HepG2 (cell line): ENCODE measurements at regions not wholly inside any gene's neighbourhood (a gene's known extent, or its start where the extent isn't known, plus 50 kb on each side); places are given as distances from the start of the nearest gene placed in this dataset.

ENCODE experiments used
- ATAC-seq: fragments of 200-7000 bp; cut with Tn5 transposase; 3 replicates; pipeline ENCODE4 v1.9.1; 2020; ENCODE audit warnings: mild to moderate bottlenecking, moderate library complexity
- BruUV-seq: library from RNA; stranded (reverse); fragments of 400-500 nt; replicated peaks from 2 replicates; lab custom pipeline; 2021; lab: Mats Ljungman, UMichigan
- CTCF ChIA-PET: fragments of 300-600 bp; formaldehyde crosslinking; extraction: SDS; loops from one replicate; lab custom pipeline; 2021; ENCODE audit warnings: low total read pairs, inconsistent platforms, low intra/inter-chr PET ratio; lab: Yijun Ruan, JAX
- POLR2A ChIA-PET: fragments of 350-600 bp; sonication (Branson Sonifier 250); formaldehyde crosslinking; loops from one replicate; lab custom pipeline; 2020; ENCODE audit warnings: antibody characterized with exemption, inconsistent platforms; lab: Yijun Ruan, JAX
- DNase-seq: peaks from one replicate; pipeline ENCODE4 v3.0.0-alpha.2; 2015; ENCODE audit warnings: low spot score
- FAIRE-seq: peaks from 3 replicates; lab custom pipeline; 2011; peaks lifted over from hg19 to GRCh38; lab: Jason Lieb, UNC
- H2AFZ ChIP-seq: one replicate; pipeline ENCODE4 v1.6.1; 2011; ENCODE audit warnings: low read length, inconsistent platforms
- H3K27ac ChIP-seq: fragments of 300-600 bp; 3 replicates; pipeline ENCODE4 v1.8.0; 2011; ENCODE audit warnings: mixed run types, mild to moderate bottlenecking, mixed read lengths, low read length, inconsistent platforms; ENCODE audit not compliant: insufficient read depth; ENCODE audit errors: extremely low read length
- H3K27me3 ChIP-seq, 2 experiments: fragments of 200-600 bp in 1 of 2; 2 replicates in 1 of 2; 3 replicates in 1 of 2; pipeline versions ENCODE4 v1.6.0 to v1.8.0; 2011; ENCODE audit warnings: low read length in 2 of 2, mild to moderate bottlenecking in 2 of 2, moderate library complexity in 2 of 2, inconsistent platforms in 1 of 2; ENCODE audit not compliant: insufficient read depth in 2 of 2, control insufficient read depth in 1 of 2
- H3K36me3 ChIP-seq, 2 experiments: fragments of 200-600 bp in 1 of 2; replicated peaks in 1 of 2; 2 replicates in 1 of 2; 3 replicates in 1 of 2; pipeline versions ENCODE4 v1.5.1 to v1.8.0; 2011; ENCODE audit warnings: low read length in 2 of 2, inconsistent platforms in 1 of 2; ENCODE audit not compliant: insufficient read depth in 2 of 2, control insufficient read depth in 1 of 2
- H3K4me1 ChIP-seq: 2 replicates; pipeline ENCODE4 v1.5.1; 2012; ENCODE audit warnings: low read length, inconsistent platforms; ENCODE audit not compliant: insufficient read depth
- H3K4me2 ChIP-seq: 2 replicates; pipeline ENCODE4 v1.6.0; 2011; ENCODE audit warnings: low read depth, low read length, inconsistent platforms
- H3K4me3 ChIP-seq, 3 experiments: fragments of 200-600 bp in 1 of 3; sonication (generic), shearing (Covaris generic) in 1 of 3; replicated peaks in 1 of 3; 2 replicates each; pipeline ENCODE4 v1.5.1; 2011 to 2016; ENCODE audit warnings: low read length in 3 of 3, inconsistent platforms in 2 of 3, low read depth in 2 of 3, mild to moderate bottlenecking in 2 of 3, control low read depth in 1 of 3, mixed read lengths in 1 of 3; ENCODE audit not compliant: insufficient read depth in 1 of 3
- H3K79me2 ChIP-seq: one replicate; pipeline ENCODE4 v1.6.1; 2011; ENCODE audit warnings: low read length, inconsistent platforms; ENCODE audit not compliant: insufficient read depth
- H3K9ac ChIP-seq: 2 replicates; pipeline ENCODE4 v1.6.0; 2011; ENCODE audit warnings: mild to moderate bottlenecking, low read depth, low read length, inconsistent platforms; ENCODE audit not compliant: insufficient read depth
- H3K9me3 ChIP-seq: 2 replicates; pipeline ENCODE4 v1.5.1; 2012; ENCODE audit warnings: mild to moderate bottlenecking, low read length
- H4K20me1 ChIP-seq: 2 replicates; pipeline ENCODE4 v1.6.0; 2011; ENCODE audit warnings: inconsistent platforms, mild to moderate bottlenecking, low read length, moderate library complexity; ENCODE audit not compliant: insufficient read depth
- ATF7-NPFF ChIP-seq: sonication (generic); formaldehyde crosslinking; IDR thresholded peaks from 2 replicates; pipeline ENCODE4 v1.8.1; 2023; ENCODE audit warnings: mild to moderate bottlenecking, low read depth, missing genetic modification reagents, moderate library complexity
- CBX5 ChIP-seq: sonication (generic); formaldehyde crosslinking; IDR thresholded peaks from 2 replicates; pipeline ENCODE4 v1.4.0; 2020; ENCODE audit warnings: missing genetic modification reagents, borderline replicate concordance
- FOXK1 ChIP-seq: sonication (generic); formaldehyde crosslinking; IDR thresholded peaks from 2 replicates; pipeline ENCODE4 v1.4.0; 2020; ENCODE audit warnings: low read depth, missing genetic modification reagents, borderline replicate concordance
- HOXA9 ChIP-seq: sonication (generic); formaldehyde crosslinking; IDR thresholded peaks from 2 replicates; pipeline ENCODE4 v1.8.1; 2022; ENCODE audit warnings: missing genetic modification reagents, mild to moderate bottlenecking, moderate library complexity, borderline replicate concordance
- RFX5 ChIP-seq: IDR thresholded peaks from 2 replicates; pipeline ENCODE4 v1.6.1; 2011; ENCODE audit warnings: low read depth, low read length, improper control_type of control experiment
- RFXANK ChIP-seq: IDR thresholded peaks from 2 replicates; pipeline ENCODE4 v1.6.1; 2016
- RXRA ChIP-seq: sonication (generic); formaldehyde crosslinking; IDR thresholded peaks from 2 replicates; pipeline ENCODE4 v1.5.1; 2020; ENCODE audit warnings: missing genetic modification reagents
- TOPORS ChIP-seq: sonication (generic); formaldehyde crosslinking; IDR thresholded peaks from 2 replicates; pipeline ENCODE4 v1.8.0; 2023; ENCODE audit warnings: mild to moderate bottlenecking, missing genetic modification reagents
- ZKSCAN5 ChIP-seq: sonication (generic); formaldehyde crosslinking; IDR thresholded peaks from 2 replicates; pipeline ENCODE4 v1.5.1; 2020; ENCODE audit warnings: mild to moderate bottlenecking, missing genetic modification reagents
- ZNF180 ChIP-seq: sonication (generic); formaldehyde crosslinking; IDR thresholded peaks from 2 replicates; pipeline ENCODE4 v1.4.0; 2020; ENCODE audit warnings: low read depth, missing genetic modification reagents, borderline replicate concordance
- ZNF24 ChIP-seq: fragments of 450-650 bp; IDR thresholded peaks from 2 replicates; pipeline ENCODE4 v1.6.1; 2017; ENCODE audit warnings: antibody characterized with exemption, mild to moderate bottlenecking
- ZNF451 ChIP-seq: sonication (generic); formaldehyde crosslinking; IDR thresholded peaks from 2 replicates; pipeline ENCODE4 v1.5.0; 2020; ENCODE audit warnings: mild to moderate bottlenecking, missing genetic modification reagents
- ZNF556 ChIP-seq: sonication (generic); formaldehyde crosslinking; IDR thresholded peaks from 2 replicates; pipeline ENCODE4 v1.4.0; 2020; ENCODE audit warnings: mild to moderate bottlenecking, missing genetic modification reagents, borderline replicate concordance
- ZNF639 ChIP-seq: conservative IDR thresholded peaks from 2 replicates; pipeline ENCODE4 v1.6.1; 2018; ENCODE audit warnings: missing genetic modification reagents
- ZNF670 ChIP-seq: sonication (generic); formaldehyde crosslinking; IDR thresholded peaks from 2 replicates; pipeline ENCODE4 v1.8.0; 2022; ENCODE audit warnings: mild to moderate bottlenecking, missing genetic modification reagents, borderline replicate concordance
- ZNF772 ChIP-seq: sonication (generic); formaldehyde crosslinking; IDR thresholded peaks from 2 replicates; pipeline ENCODE4 v1.5.0; 2020; ENCODE audit warnings: mild to moderate bottlenecking, missing genetic modification reagents
- WGBS: methylation state at CpG from one replicate; pipeline ENCODE4 v1.1.6; 2017; ENCODE audit warnings: low lambda C conversion rate; 5-methylcytosine and 5-hydroxymethylcytosine counted together
- in situ Hi-C: cut with HindIII; loops from 2 replicates; pipeline ENCODE4 v1.10.0; 2017; ENCODE audit warnings: low pct_unique_long_range_greater_than_20kb; ENCODE audit not compliant: extremely low pct_ligation_motif_present
- intact Hi-C: fragments of 100-400 bp; cut with micrococcal nuclease; formaldehyde crosslinking; loops from one replicate; pipeline ENCODE4 v1.10.0; 2022; ENCODE audit not compliant: unreplicated experiment
- TF ChIP-seq, protein P1 (sequence below), 2 experiments: IDR thresholded peaks; 2 replicates each; pipeline ENCODE4 v1.6.1; 2011 to 2012; ENCODE audit warnings: low read length in 2 of 2, borderline replicate concordance in 1 of 2, low read depth in 1 of 2, mild to moderate bottlenecking in 1 of 2, moderate library complexity in 1 of 2
- TF ChIP-seq, protein P2 (sequence below): sonication (generic); formaldehyde crosslinking; IDR thresholded peaks from 2 replicates; pipeline ENCODE4 v1.8.0; 2022; ENCODE audit warnings: missing genetic modification reagents, low read depth, mild to moderate bottlenecking, borderline replicate concordance

DNA sequence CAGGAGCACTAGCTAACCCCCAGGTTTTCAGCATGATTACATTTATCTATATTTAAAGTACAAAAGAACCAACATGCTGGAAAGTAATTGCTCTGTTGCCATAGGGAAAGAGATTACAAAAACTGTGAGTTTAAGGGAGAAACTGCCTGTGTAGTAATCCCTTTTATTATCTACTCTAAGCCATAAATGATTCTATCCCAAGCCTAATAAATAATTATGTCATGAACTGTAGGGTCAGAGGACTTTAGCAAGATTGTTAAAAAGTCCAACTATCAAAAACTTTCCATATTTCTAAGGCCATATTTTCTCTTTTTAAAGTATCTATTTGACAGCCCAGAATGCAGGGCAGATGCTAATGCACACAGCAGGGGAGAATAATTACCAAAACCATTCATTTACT is 573.8 kb upstream of the MIR17HG start (continued):
- TF ChIP-seq, protein P1, sequence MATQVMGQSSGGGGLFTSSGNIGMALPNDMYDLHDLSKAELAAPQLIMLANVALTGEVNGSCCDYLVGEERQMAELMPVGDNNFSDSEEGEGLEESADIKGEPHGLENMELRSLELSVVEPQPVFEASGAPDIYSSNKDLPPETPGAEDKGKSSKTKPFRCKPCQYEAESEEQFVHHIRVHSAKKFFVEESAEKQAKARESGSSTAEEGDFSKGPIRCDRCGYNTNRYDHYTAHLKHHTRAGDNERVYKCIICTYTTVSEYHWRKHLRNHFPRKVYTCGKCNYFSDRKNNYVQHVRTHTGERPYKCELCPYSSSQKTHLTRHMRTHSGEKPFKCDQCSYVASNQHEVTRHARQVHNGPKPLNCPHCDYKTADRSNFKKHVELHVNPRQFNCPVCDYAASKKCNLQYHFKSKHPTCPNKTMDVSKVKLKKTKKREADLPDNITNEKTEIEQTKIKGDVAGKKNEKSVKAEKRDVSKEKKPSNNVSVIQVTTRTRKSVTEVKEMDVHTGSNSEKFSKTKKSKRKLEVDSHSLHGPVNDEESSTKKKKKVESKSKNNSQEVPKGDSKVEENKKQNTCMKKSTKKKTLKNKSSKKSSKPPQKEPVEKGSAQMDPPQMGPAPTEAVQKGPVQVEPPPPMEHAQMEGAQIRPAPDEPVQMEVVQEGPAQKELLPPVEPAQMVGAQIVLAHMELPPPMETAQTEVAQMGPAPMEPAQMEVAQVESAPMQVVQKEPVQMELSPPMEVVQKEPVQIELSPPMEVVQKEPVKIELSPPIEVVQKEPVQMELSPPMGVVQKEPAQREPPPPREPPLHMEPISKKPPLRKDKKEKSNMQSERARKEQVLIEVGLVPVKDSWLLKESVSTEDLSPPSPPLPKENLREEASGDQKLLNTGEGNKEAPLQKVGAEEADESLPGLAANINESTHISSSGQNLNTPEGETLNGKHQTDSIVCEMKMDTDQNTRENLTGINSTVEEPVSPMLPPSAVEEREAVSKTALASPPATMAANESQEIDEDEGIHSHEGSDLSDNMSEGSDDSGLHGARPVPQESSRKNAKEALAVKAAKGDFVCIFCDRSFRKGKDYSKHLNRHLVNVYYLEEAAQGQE (IDR thresholded peaks at IDR 0.05; ENCODE audit: borderline replicate concordance in 1 of 2, low read depth in 1 of 2, low read length in 2 of 2): no peak

- no peak overlapping the region for H3K4me3 ChIP-seq
- no peaks in the 10 kb centered on the region for H3K79me2 ChIP-seq
- 18% methylated on average over 7 of the region's 7 CpGs for WGBS
- no peaks in the 10 kb centered on the region for H3K4me1 ChIP-seq
- no peak overlapping the region for H3K4me2 ChIP-seq
- ATAC-seq (no peak), FAIRE-seq (no peak), DNase-seq (no peak)
- H3K27me3 ChIP-seq: no peaks in the 10 kb centered on the region
- no peak overlapping the region for H3K27ac ChIP-seq
- POLR2A ChIA-PET: no interaction called here
- no TSS peak for BruUV-seq
- no peak overlapping the region for H3K9ac ChIP-seq
- intact Hi-C loops: no loop called here
- H4K20me1 ChIP-seq: no peaks in the 10 kb centered on the region
- no peaks in the 10 kb centered on the region for H3K9me3 ChIP-seq
- CTCF ChIA-PET: no interaction called here
- in situ Hi-C loops: no loop called here
- no peaks in the 10 kb centered on the region for H3K36me3 ChIP-seq
- H2AFZ ChIP-seq: no peak overlapping the region
- no peak for TF ChIP-seq ZNF772 (CRISPR knock-in tag)
- no peak for TF ChIP-seq RXRA
- TF ChIP-seq, protein P2, sequence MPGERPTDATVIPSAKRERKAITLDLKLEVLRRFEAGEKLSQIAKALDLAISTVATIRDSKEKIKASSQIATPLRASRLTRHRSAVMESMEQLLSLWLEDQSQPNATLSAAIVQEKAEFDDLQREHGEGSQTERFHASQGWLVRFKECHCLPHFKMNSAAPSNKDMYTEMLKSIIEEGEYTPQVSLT (CRISPR knock-in tag): no peak
- TF ChIP-seq ZKSCAN5 (CRISPR knock-in tag): no peak
- no peak for TF ChIP-seq ATF7-NPFF (CRISPR knock-in tag)
- no peak for TF ChIP-seq HOXA9 (CRISPR knock-in tag)
- TF ChIP-seq ZNF556 (CRISPR knock-in tag): no peak
- TF ChIP-seq RFX5: no peak
- TF ChIP-seq ZNF180: no peak
- no peak for TF ChIP-seq RFXANK (CRISPR knock-in tag)
- no peak for TF ChIP-seq ZNF451 (CRISPR knock-in tag)
- no peak for TF ChIP-seq FOXK1 (CRISPR knock-in tag)
- no peak for TF ChIP-seq TOPORS (CRISPR knock-in tag)
- no peak for TF ChIP-seq ZNF670 (CRISPR knock-in tag)
- TF ChIP-seq ZNF639 (CRISPR knock-in tag): no peak
- TF ChIP-seq ZNF24: no peak
- TF ChIP-seq CBX5 (CRISPR knock-in tag): no peak
Observed at GRCh38 chr13:90776051-90776748, 571.3 kb upstream of the MIR17HG start.
